SH-SY5Y (cell line): ENCODE measurements at regions not wholly inside any gene's neighbourhood (a gene's known extent, or its start where the extent isn't known, plus 50 kb on each side); places are given as distances from the start of the nearest gene placed in this dataset.

Experiments used
- GATA2 ChIP-seq: IDR thresholded peaks from 2 replicates; pipeline ENCODE4 v1.6.1; 2011; ENCODE audit warnings: mild to moderate bottlenecking, low read depth, low read length
- GATA3 ChIP-seq: IDR thresholded peaks from 2 replicates; pipeline ENCODE4 v1.6.1; 2011; ENCODE audit warnings: low read depth, mild to moderate bottlenecking, low read length, moderate library complexity

- no peak for TF ChIP-seq GATA2
- TF ChIP-seq GATA3: no peak
Observed at GRCh38 chr2:155033652-155034051, 335.2 kb downstream of the KCNJ3 start.
